ENCODE measurements at regions not wholly inside any gene's neighbourhood (a gene's known extent, or its start where the extent isn't known, plus 50 kb on each side); places are given as distances from the start of the nearest gene placed in this dataset.
A peak's percentile ranks its signal among the peaks of the same experiment; 100 is the strongest.

DNA sequence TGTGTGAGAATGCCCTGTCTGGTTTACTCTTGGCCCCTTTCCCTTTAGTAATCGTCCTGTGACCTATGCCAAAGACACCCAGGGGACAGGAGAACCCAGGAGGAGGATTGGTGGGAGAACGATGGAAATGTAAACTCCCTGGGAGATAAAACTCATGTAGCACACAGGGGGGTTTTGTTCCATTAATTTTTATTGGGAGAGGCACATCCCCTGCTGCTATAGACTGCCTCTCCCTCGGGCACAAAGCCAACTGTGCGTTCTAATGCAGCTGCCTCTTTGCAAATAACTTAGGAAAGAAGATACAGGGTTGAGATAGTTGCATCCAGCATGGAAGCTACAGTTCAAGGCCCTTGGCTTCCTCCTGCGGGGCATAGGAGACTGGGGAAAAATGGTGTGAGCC is 489.6 kb downstream of the SLC4A3 start:
- H3K27me3 ChIP-seq, result peaks cover 0 to 6% (median 0%) of the 10 kb centered on the region in 7 donors
- H3K27ac ChIP-seq, result no peak overlapping the region
- WGBS, 2 donors, result 49 to 55% methylated on average over 5 of the region's 5 CpGs
- ATAC-seq, result no peak
- no peak for TF ChIP-seq CTCF (IDR thresholded peaks at IDR 0.05)
- no peaks in the 10 kb centered on the region for H3K4me1 ChIP-seq
- DNase-seq, result no peak
- no peaks in the 10 kb centered on the region for H3K36me3 ChIP-seq
- peaks cover 0 to 19% (median 0%) of the 10 kb centered on the region in 11 donors for H3K9me3 ChIP-seq
- no peak overlapping the region for H3K4me3 ChIP-seq
- intact Hi-C loops (cut with DNase I), result no loop called here

- no peaks in the 10 kb centered on the region for H3K36me3 ChIP-seq
- ATAC-seq (peak in 3 of 8 donors; percentile 20 to 70 (median 67)), DNase-seq (no peak)
- H3K4me1 ChIP-seq, result no peaks in the 10 kb centered on the region
- H3K4me3 ChIP-seq, result no peak overlapping the region
- intact Hi-C loops (cut with DNase I), result no loop called here
- peaks cover 0 to 6% (median 0%) of the 10 kb centered on the region in 7 donors for H3K27me3 ChIP-seq
- WGBS, 2 donors, result 47 to 50% methylated on average over 2 of the region's 2 CpGs
- peaks cover 0 to 17% (median 0%) of the 10 kb centered on the region in 11 donors for H3K9me3 ChIP-seq
- no peak for TF ChIP-seq CTCF (IDR thresholded peaks at IDR 0.05)
- H3K27ac ChIP-seq, result no peak overlapping the region
Measured at GRCh38 chr2:220120041-220120440, 492.6 kb downstream of the SLC4A3 start.

- H3K4me1 ChIP-seq, result no peaks in the 10 kb centered on the region
- ATAC-seq (no peak), DNase-seq (no peak)
- WGBS, 2 donors, result 51 to 53% methylated on average over 2 of the region's 2 CpGs
- no peaks in the 10 kb centered on the region for H3K36me3 ChIP-seq
- intact Hi-C loops (cut with DNase I), result no loop called here
- no peak overlapping the region for H3K27ac ChIP-seq
- H3K4me3 ChIP-seq, result no peak overlapping the region
- TF ChIP-seq CTCF (IDR thresholded peaks at IDR 0.05), result no peak
- no peaks in the 10 kb centered on the region for H3K9me3 ChIP-seq
- H3K27me3 ChIP-seq, result peaks cover 0 to 2% (median 0%) of the 10 kb centered on the region in 7 donors
Measured at GRCh38 chr2:220123751-220124150, 496.3 kb downstream of the SLC4A3 start.

DNA sequence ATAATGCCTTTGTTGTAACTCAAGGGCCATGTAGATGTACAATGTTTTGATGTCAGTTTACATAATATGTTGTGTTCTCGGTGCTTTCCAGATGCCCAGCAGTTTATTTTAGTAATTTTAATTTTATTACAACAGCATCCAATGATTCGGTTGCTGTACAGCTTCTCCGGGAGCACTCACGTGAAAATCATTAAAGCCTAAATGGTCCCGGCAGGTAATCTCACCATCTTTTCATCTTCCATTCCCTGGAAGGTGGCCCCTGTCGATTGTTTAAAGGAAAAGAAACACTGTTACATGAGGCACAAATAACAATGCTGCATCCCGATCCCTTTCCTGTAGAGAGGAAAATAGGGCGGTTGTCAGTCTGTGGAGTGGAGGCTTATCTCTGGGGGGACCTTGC is 498.1 kb downstream of the SLC4A3 start:
- H3K4me1 ChIP-seq, result peaks cover 0 to 5% (median 0%) of the 10 kb centered on the region in 9 donors
- intact Hi-C loops (cut with DNase I), result no loop called here
- ATAC-seq (no peak), DNase-seq (no peak)
- 81 to 89% methylated on average over 8 of the region's 8 CpGs for WGBS, 2 donors
- TF ChIP-seq CTCF (IDR thresholded peaks at IDR 0.05), result no peak
- no peak overlapping the region for H3K4me3 ChIP-seq
- peaks cover 0 to 5% (median 0%) of the 10 kb centered on the region in 11 donors for H3K9me3 ChIP-seq
- H3K36me3 ChIP-seq, result no peaks in the 10 kb centered on the region
- H3K27me3 ChIP-seq, result no peaks in the 10 kb centered on the region
- H3K27ac ChIP-seq, result no peak overlapping the region

All from heart right ventricle (tissue), 16 donors.